Keratinocyte (primary cell): ENCODE measurements at regions not wholly inside any gene's neighbourhood (a gene's known extent, or its start where the extent isn't known, plus 50 kb on each side); places are given as distances from the start of the nearest gene placed in this dataset.

ENCODE experiments used
- DNase-seq: peaks from one replicate; pipeline ENCODE4 v3.0.0-alpha.2; 2011; ENCODE audit warnings: low read depth, missing footprints, low spot score
- FAIRE-seq: peaks from 2 replicates; lab custom pipeline; 2011; peaks lifted over from hg19 to GRCh38; lab: Jason Lieb, UNC
- H2AFZ ChIP-seq: 2 replicates; pipeline ENCODE4 v1.6.0; 2012; ENCODE audit warnings: low read length, control low read depth, inconsistent platforms; ENCODE audit not compliant: control insufficient read depth
- H3K27ac ChIP-seq: 2 replicates; pipeline ENCODE4 v1.5.1; 2011; ENCODE audit warnings: low read length; ENCODE audit not compliant: control insufficient read depth, insufficient read depth
- H3K27me3 ChIP-seq: 3 replicates; pipeline ENCODE4 v1.6.0; 2011; ENCODE audit warnings: low read length; ENCODE audit not compliant: control insufficient read depth, insufficient read depth; ENCODE audit errors: extremely low read depth
- H3K36me3 ChIP-seq, 2 experiments: 2 replicates in 1 of 2; 3 replicates in 1 of 2; pipeline ENCODE4 v1.5.1; 2011; ENCODE audit warnings: low read length in 2 of 2, mild to moderate bottlenecking in 1 of 2; ENCODE audit not compliant: control insufficient read depth in 2 of 2, insufficient read depth in 2 of 2; ENCODE audit errors: extremely low read depth in 1 of 2
- H3K4me1 ChIP-seq: 3 replicates; pipeline ENCODE4 v1.5.1; 2011; ENCODE audit warnings: low read length; ENCODE audit not compliant: control insufficient read depth, insufficient read depth; ENCODE audit errors: extremely low read depth
- H3K4me2 ChIP-seq: 3 replicates; pipeline ENCODE4 v1.6.0; 2011; ENCODE audit warnings: low read depth, low read length; ENCODE audit not compliant: control insufficient read depth, insufficient read depth; ENCODE audit errors: extremely low read depth
- H3K4me3 ChIP-seq, 3 experiments: fragments of 200-600 bp in 1 of 3; sonication (generic) in 1 of 3; 2 replicates in 2 of 3; 3 replicates in 1 of 3; pipeline ENCODE4 v1.5.1; 2011 to 2016; ENCODE audit warnings: low read length in 3 of 3, mild to moderate bottlenecking in 3 of 3, control low read depth in 2 of 3, inconsistent platforms in 1 of 3, low read depth in 1 of 3, mixed read lengths in 1 of 3, mixed run types in 1 of 3, moderate library complexity in 1 of 3; ENCODE audit not compliant: control insufficient read depth in 2 of 3, insufficient read depth in 2 of 3; ENCODE audit errors: extremely low read depth in 1 of 3
- H3K79me2 ChIP-seq: 2 replicates; pipeline ENCODE4 v1.6.0; 2012; ENCODE audit warnings: low read length; ENCODE audit not compliant: control insufficient read depth, insufficient read depth
- H3K9ac ChIP-seq: 3 replicates; pipeline ENCODE4 v1.6.0; 2011; ENCODE audit warnings: low read length; ENCODE audit not compliant: control insufficient read depth, insufficient read depth; ENCODE audit errors: extremely low read depth
- H3K9me1 ChIP-seq: 3 replicates; pipeline ENCODE4 v1.6.0; 2011; ENCODE audit warnings: low read length; ENCODE audit not compliant: control insufficient read depth, insufficient read depth; ENCODE audit errors: extremely low read depth
- H3K9me3 ChIP-seq: 2 replicates; pipeline ENCODE4 v1.5.1; 2012; ENCODE audit warnings: low read depth, low read length; ENCODE audit not compliant: control insufficient read depth
- H4K20me1 ChIP-seq: 3 replicates; pipeline ENCODE4 v1.6.0; 2011; ENCODE audit warnings: low read length; ENCODE audit not compliant: control insufficient read depth, insufficient read depth; ENCODE audit errors: extremely low read depth
- EZH2 ChIP-seq: IDR thresholded peaks from one replicate; pipeline ENCODE4 v1.6.1; 2012; ENCODE audit warnings: inconsistent platforms, mild to moderate bottlenecking, low read length, moderate library complexity
- dilution Hi-C: fragments of 300-500 bp; cut with MboI; formaldehyde crosslinking; loops from one replicate; pipeline ENCODE4 v1.7.0; 2020; ENCODE audit warnings: low sequenced_read_pairs; ENCODE audit not compliant: extremely low pct_ligation_motif_present
- TF ChIP-seq, protein P1 (sequence below), 3 experiments: IDR thresholded peaks in 1 of 3; conservative IDR thresholded peaks in 1 of 3; optimal IDR thresholded peaks in 1 of 3; 2 replicates in 2 of 3; 3 replicates in 1 of 3; pipeline versions ENCODE3 to v1.5.1; 2011; ENCODE audit warnings: low read length in 3 of 3, mild to moderate bottlenecking in 3 of 3, moderate library complexity in 2 of 3, control low read depth in 1 of 3, inconsistent platforms in 1 of 3; ENCODE audit not compliant: insufficient read depth in 2 of 3; ENCODE audit errors: extremely low read depth in 1 of 3

DNA sequence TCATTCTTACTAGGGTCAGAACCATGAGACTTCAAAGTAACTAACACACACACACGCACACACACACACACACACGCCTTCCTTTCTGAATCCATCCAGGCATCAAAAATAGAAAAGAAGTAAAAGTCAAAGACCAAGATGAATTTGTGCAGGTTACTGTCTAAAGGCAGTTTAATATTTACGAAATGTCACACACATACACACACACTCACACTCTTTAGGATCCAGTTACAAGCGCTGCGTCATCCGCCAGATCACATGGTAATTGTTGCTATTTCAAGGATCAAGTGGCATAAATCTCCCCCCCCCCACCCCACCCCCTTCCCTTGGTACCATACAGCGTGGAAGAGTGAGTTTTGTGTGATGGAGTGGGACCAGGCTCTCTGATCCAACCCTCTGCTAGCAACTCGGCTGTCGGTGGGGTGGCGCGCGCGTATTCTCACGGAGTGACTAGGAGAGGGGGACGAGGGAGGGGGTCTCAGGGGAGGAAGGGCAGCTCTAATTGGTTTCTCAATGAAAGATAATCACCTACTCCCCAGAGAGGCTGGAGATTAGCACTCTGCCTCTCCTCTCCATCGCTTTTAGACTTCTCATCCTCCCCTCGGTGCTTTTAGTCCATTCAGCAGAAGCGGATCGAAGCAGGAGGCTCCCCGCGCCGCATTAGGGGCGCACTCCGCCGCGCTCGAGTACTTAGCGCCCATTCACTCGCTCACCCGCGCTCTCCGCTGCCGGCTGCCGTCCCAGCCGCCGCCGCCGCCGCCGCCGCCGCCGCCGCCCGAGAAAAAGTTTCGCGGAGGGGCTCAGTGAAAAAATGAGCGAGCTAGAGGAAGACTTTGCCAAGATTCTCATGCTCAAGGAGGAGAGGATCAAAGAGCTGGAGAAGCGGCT, 83.5 kb upstream of the PRKG1 start:
- H3K9ac ChIP-seq = peak overlapping the region; percentile 39
- no peaks in the 10 kb centered on the region for H3K9me3 ChIP-seq
- TF ChIP-seq EZH2 = no peak
- TF ChIP-seq, protein P1, sequence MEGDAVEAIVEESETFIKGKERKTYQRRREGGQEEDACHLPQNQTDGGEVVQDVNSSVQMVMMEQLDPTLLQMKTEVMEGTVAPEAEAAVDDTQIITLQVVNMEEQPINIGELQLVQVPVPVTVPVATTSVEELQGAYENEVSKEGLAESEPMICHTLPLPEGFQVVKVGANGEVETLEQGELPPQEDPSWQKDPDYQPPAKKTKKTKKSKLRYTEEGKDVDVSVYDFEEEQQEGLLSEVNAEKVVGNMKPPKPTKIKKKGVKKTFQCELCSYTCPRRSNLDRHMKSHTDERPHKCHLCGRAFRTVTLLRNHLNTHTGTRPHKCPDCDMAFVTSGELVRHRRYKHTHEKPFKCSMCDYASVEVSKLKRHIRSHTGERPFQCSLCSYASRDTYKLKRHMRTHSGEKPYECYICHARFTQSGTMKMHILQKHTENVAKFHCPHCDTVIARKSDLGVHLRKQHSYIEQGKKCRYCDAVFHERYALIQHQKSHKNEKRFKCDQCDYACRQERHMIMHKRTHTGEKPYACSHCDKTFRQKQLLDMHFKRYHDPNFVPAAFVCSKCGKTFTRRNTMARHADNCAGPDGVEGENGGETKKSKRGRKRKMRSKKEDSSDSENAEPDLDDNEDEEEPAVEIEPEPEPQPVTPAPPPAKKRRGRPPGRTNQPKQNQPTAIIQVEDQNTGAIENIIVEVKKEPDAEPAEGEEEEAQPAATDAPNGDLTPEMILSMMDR (optimal IDR thresholded peaks at IDR 0.05 in 1 of 3, IDR thresholded peaks at IDR 0.05 in 1 of 3, conservative IDR thresholded peaks at IDR 0.05 in 1 of 3; ENCODE audit: extremely low read depth in 1 of 3, insufficient read depth in 2 of 3, low read length in 3 of 3) = no peak
- H3K4me3 ChIP-seq = peak overlapping the region; percentile 45 to 84 (median 68)
- H3K4me2 ChIP-seq = peak overlapping the region; percentile 94
- DNase-seq (no peak), FAIRE-seq (no peak)
- peak overlapping the region; percentile 88 for H2AFZ ChIP-seq
- dilution Hi-C loops = no loop called here
- H3K4me1 ChIP-seq = peaks cover 3% of the 10 kb centered on the region
- H4K20me1 ChIP-seq = no peaks in the 10 kb centered on the region
- peaks cover 35% of the 10 kb centered on the region for H3K27me3 ChIP-seq
- no peaks in the 10 kb centered on the region for H3K79me2 ChIP-seq
- no peak overlapping the region for H3K27ac ChIP-seq
- H3K9me1 ChIP-seq = no peaks in the 10 kb centered on the region
- no peaks in the 10 kb centered on the region for H3K36me3 ChIP-seq

DNA sequence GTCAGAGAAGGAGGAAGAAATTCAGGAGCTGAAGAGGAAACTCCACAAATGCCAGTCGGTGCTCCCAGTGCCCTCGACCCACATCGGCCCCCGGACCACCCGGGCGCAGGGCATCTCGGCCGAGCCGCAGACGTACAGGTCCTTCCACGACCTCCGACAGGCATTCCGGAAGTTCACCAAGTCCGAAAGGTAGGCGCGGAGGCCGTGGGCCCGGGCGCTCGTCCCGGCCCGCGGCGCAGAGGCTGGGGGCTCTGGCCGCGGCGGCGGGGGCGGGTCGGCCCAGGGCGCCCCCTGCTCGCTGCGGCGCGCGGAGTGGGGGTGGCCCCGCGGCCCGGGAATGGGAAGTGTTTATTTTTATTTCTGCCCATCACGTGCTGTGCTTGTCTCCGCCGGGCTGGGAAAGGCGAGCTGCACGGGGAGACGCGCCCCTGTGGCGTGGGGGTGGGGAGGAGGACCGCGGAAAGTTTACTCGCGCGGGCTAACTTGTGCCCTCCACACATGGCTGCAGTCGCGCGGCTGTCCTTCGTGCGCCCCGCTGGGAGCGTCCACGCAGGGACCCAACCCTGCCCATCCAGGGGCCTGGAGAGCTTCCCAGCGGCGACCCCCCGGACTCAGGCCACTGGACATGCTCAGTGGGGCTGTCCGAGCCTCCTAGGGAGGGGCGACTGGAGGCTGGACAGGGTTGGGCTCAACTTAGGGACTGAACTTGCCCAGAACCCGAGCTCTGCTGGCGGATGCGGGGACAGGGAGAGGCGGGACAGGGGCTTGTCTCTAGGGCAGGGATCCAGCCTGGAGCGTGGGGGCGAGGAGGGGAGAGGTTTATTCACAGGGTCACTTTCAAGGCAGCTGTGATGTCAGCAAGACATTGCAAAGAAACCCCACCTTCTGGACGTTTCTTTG, 82.6 kb upstream of the PRKG1 start:
- Histone ChIP-seq H2AFZ (peak overlapping the region; percentile 88), H3K4me2 (peak overlapping the region; percentile 94), H3K9me3 (no peaks in the 10 kb centered on the region), H3K27ac (no peak overlapping the region), H3K9ac (peak overlapping the region; percentile 39), H4K20me1 (no peaks in the 10 kb centered on the region), H3K36me3 (no peaks in the 10 kb centered on the region), H3K4me3 (peak overlapping the region; percentile 45 to 84 (median 68)), H3K4me1 (peaks cover 3% of the 10 kb centered on the region), H3K79me2 (no peaks in the 10 kb centered on the region), H3K9me1 (no peaks in the 10 kb centered on the region), H3K27me3 (peaks cover 35% of the 10 kb centered on the region)
- FAIRE-seq (no peak), DNase-seq (no peak)
- TF ChIP-seq, protein P1 (optimal IDR thresholded peaks at IDR 0.05 in 1 of 3, IDR thresholded peaks at IDR 0.05 in 1 of 3, conservative IDR thresholded peaks at IDR 0.05 in 1 of 3; ENCODE audit: extremely low read depth in 1 of 3, insufficient read depth in 2 of 3, low read length in 3 of 3) = no peak
- TF ChIP-seq EZH2 = peak; percentile 27
- dilution Hi-C loops = no loop called here
